ENCODE measurements at regions not wholly inside any gene's neighbourhood (a gene's known extent, or its start where the extent isn't known, plus 50 kb on each side); places are given as distances from the start of the nearest gene placed in this dataset.

GRCh38 chr9:28379082-28379481, 805.8 kb upstream of the C9orf72 start:
- TF ChIP-seq CTCF (IDR thresholded peaks at IDR 0.05) (no peak), POLR2A (IDR thresholded peaks at IDR 0.05) (no peak)

Data from thyroid gland (tissue), 4 donors.